ENCODE measurements at regions not wholly inside any gene's neighbourhood (a gene's known extent, or its start where the extent isn't known, plus 50 kb on each side); places are given as distances from the start of the nearest gene placed in this dataset.
"Not testable (repeated sequence)": the region's sequence is repeated elsewhere in the genome, so short reads cannot be mapped to it uniquely, and the experiment has no call there.

DNA sequence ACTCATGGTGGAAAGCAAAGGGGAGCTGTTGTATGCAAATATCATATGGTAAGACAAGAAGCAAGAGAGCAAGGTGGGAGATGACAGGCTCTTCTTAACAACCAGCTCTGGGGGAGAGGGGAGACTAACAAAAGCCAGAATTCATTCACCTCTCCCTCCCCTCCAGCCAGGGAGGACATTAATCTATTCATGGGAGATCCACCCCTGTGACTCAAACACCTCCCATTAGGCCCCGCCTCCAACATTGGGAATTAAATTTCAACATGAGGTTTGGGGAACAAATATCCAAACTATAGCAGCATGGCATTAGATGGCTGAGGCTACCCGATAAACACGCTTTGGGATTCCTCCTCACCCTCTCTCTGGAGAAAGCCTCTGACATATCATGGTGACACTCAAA, 210.6 kb downstream of the RHOU start:
- no peak for DNase-seq

DNA sequence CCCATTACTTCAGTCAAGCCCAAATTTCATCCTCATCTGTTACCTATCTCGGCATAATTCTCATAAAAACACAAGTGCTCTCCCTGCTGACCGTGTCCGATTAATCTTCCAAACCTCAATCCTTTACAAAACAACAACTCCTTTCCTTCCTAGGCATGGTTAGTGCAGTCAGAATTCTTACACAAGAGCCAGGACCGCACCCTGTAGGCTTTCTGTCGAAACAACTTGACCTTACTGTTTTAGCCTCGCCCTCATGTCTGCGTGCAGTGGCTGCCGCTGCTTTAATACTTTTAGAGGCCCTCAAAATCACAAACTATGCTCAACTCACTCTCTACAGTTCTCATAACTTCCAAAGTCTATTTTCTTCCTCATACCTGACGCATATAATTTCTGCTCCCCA, 214.3 kb downstream of the RHOU start:
- DNase-seq, result not testable (repeated sequence)

DNA sequence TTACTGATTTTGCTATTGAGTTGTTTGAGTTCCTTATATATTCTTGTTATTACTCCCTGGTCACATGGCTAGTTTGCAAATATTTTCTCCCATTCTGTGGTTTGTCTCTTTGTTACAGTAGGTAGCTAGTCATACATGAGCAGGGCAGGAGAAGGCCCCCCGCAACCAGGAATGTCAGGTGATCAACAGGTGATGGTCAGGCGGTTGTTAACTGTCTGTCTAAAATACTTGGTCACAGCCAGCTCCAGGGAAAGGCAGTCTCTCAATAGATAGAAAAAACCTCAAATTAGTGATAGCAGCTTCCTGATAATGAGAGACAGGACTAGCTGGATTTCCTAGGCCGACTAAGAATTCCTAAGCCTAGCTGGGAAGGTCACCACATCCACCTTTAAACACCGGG, 217.9 kb downstream of the RHOU start:
- DNase-seq, result no peak

DNA sequence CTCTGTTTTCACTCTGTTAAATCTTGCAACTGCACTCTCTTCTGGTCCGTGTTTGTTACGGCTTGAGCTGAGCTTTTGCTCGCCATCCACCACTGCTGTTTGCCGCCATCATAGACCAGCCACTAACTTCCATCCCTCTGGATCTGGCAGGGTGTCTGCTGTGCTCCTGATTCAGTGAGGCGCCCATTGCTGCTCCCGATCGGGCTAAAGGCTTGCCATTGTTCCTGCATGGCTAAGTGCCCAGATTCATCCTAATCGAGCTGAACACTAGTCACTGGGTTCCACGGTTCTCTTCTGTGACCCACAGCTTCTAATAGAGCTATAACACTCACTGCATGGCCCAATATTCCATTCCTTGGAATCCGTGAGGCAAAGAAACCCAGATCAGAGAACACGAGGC, 218.5 kb downstream of the RHOU start:
- DNase-seq, result not testable (repeated sequence)

DNA sequence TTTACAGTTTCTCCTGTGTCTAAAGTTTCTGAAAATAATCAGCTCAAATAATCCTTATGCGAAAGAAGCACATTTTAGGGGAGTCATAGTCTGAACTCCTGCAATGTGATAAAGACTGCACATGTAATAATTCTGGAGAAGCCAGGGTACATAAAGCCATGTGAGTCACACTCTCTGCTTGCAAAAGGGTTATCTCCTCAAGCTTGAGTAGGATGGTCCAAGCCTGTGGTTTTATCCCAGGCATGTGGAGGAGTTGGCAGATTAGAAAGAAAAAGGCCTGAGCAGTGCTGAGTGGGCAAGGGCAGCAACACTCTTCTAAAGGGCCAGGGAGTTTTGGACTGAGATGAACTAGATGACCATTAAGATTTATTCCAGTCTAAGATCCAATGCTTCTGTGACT, 220.4 kb downstream of the RHOU start:
- DNase-seq, result no peak

DNA sequence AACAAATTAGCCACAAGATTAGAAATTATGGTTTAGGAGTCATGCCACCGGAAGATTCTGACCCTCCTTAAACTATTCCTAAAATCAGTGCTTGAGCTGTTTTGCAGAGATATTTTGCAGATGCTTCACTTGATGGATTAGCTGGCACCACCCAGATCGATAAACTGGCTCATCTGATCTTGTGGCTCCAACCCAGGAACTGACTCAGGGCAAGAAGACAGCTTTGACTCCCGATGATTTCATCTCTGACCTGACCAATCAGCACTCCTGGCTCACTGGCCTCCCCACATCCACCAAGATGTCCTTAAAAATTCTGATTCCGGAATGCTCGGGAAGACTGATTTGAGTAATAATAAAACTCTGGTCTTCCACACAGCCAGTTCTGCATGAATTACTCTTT, 221.6 kb downstream of the RHOU start:
- no peak for DNase-seq

DNA sequence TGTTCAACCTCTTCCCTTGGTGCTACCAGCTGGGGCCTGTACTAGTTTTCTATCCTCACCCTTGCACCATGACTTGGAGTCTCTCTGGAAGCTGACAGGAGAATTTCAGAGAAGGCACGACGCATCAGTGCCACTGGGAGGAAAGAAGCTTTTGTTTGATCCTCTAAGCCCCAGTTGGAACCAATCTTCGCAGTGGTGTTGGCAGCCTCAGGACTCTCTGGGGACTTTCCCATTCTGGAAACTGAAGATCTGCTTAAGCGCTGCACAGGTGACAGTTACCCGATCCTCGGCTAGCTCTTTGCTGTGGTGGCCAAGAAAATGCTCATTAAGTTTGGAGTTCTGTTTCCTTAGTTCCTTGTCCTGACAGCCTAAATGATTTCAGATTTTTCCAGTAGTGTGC, 222.3 kb downstream of the RHOU start:
- no peak for DNase-seq

DNA sequence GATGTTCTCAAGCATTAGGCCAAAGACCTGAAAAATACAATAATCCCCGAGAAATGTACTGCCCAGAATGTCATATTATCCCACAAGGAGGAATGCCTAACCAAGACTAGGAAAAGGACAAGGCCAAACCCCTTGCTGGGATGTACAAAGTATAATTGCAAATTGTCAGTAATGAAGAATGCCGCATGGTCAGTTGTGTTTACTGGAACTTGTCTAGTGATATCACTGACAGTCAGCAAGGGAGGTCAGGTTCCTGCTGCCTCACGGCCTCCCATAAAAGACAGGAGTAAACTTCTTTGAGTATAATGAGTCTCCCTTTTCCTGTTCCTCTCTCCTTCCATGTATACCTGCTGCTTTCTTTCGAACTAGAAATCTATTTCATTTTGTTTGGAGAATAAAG, 222.8 kb downstream of the RHOU start:
- no peak for DNase-seq

DNA sequence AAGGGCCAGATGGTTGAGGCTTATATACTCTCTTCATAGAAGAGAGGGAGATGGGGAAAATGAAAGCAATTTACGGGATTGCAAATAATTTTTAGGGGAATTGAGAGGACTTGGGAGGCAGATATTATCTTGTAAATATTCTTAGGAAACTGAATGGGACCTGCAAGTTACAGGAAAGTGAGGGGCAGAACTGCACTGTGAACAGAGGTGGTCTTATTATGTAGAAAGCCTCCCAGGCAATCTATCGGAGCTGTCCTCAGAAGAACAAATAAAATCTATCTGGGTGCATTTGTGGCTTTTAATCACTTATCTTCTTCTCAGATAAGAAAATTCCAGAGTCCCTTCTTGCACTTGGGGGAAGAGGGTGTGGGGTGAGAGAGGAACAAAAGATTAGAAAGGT, 223.5 kb downstream of the RHOU start:
- no peak for DNase-seq

DNA sequence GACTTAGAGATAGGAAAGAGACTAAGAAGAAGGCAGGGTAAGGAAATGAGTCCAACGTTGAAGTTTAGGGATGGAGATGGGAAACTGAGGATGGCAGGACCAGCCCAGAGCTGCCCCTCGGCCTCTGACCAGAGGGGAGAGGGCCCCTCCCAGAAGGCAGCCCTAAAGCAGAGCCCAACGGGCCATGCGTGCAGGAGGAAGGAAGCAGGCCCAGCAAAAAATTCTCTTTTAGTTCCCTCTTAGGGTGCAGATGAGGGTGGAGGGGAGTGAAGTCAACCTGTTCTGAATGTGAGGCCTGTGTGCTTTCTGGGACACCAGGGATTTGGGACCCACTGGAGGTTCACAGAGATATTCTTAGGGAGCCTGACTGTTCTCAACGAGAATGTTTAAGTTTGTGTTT, 225.4 kb downstream of the RHOU start:
- no peak for DNase-seq

DNA sequence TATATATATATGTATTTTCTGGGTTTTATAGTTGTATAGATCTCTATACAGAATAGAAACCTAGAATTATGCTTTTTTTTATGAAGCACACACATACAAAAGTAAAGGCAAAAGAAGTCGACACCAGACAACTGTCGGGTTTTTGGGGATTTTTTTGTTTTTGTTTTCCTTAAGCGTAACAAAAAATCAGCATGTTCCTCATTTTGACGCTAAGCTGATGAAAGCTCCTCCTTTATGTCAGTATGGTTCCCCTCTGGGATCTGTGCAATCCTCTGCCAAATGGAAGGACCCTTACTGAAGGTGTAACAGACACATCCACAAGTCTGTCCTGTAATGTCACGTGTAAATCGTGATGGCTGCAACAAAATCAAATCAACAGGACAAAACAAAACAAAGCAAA, 226.2 kb downstream of the RHOU start:
- no peak for DNase-seq

DNA sequence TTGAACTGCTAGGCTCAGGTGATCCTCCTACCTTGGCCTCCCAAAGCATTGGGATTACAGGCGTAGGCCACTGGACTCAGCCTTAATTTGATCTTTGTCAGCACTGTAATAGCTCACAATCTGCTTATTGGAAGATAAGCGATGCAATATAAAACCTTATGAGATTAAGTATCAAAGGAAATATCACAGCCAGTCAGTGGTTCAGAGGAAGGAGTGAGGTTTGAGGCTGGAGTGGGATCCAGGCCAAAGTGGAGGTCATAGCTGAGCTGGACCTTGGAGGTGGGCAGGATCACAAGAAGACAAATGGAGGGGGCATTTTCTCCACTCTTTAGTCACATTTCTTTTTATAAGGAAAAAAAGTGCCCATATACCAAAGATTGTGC, 228.5 kb downstream of the RHOU start:
- no peak for DNase-seq

DNA sequence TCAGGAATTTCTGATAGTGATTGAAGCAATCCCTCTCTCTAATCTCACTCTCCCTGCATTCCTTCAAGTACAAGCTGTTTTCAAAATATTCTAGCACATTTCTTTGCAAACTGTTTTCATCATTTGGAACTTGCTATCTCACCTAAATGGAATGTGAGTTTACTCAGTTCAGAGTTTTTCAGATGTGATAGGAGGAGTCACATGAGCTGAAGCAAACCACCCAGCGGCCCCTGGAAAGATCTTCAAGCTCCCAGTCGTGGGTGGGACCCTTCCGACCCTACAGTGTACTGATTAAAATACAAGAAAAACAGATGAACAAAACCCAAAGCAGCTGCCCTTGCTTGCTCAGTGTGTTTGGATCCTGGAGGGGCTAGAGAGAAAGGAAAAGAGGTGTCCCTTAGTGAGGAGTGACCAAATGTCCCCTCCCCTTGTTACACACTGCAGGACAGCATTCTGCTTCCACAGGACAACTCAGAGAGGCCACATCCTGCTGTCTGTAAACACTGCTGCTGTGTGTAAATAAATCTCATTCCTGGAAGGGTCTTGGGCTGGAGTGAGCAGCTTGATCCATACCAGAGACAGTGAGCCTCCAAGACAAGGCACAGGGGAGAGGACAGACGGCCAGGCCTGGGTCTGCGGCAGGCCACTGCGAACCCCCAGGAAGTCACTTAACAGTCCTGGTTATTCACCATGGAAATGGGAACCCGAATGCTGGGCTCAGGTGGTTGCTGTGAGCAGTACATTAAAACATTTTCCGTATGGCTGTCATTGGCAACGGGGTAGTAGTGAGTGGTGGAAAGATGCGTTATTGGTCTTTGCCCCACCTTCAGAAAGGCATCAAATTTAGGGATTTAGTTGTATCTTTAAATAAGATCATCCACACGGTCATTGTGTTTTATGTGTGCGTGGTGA, 229.2 kb downstream of the RHOU start:
- no peak for DNase-seq

DNA sequence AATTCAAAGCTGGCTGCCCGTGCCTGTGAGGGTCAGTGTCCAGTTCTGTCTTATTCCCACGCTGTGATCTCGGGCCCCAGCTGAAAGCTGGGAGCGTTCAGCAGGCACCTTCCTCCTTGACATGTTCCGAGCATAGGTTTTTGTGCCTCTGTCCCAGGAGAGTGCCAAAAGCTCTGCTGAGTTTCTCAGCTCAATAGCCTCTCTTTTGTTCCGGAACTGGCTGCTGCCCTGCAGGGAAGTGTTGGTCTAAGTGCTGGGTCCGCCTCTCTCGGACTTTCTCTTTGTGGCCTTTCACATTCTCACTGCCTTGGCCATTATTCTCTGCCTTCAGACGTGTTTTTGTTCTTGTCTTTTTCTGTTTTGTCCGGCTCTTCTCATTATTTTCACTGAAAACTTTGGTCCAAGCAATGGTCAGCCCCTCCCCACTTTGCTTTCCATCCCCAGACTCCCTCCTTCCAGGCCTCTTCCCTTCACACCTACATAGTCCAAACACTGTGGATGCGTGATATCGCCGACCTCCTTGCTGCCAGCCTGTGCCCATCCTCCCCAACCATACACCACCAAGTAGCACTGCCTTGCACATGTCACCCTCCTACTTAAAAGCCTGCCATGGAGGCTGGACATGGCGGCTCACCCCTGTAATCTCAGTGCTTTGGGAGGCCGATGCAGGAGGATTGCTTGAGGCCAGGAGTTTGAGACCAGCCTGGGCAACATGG, 233.8 kb downstream of the RHOU start:
- DNase-seq, result no peak

DNA sequence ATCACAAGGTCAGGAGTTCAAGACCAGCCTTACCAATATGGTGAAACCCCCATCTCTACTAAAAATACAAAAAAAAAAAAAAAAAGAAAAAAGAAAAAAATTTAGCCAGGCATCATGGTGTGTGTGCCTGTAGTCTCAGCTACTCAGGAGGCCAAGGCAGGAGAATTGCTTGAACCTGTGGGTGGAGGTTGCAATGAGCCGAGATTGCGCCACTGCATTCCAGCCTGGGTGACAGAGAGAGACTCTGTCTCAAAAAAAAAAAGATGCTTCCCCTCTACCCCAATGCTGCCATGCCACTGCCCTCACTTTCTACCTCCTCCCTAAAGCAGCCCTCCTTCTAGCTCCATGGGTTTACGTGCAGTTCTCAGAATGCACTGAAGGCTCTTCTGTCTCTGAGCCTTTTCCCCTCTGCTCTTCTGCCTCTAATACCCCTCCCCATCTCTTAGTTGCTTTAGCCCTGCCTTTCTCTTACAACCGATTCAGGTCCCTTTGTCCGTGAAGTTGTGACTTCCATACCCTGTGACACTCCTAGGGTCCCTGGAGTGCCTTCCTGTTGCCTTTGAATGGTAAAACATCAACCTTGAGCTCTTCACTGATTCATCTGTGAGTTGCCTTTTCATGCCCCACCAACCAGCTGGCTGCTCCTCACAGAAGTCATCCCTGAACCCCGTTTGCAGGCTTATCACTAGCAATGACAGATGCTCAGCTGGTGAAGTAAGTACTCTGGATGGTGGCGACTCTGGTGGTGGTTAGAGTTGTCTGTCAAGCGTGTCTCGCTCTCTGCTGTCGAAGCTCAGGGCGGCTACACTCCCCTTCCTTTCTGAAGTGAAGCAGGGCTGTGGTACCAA, 234.9 kb downstream of the RHOU start:
- DNase-seq, result no peak

DNA sequence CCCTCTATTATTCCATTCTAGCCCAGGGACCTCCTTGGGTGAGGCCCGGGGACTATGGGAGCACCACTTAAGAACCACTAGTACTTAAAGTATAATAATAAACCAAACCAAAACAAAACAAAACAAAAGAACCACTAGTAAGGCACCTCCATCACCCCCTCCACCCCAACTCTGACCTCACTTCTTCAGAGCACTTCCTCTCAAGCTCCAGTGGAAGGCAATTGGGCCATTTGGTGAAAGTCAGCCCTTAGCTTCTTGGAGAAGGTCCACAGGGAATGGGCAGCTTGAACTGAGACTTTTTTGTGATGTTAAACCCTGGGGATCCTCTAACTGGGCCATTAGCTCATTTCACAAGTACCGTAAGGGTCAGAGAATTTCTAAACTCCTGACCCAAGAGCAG, 237.3 kb downstream of the RHOU start:
- DNase-seq, result no peak

DNA sequence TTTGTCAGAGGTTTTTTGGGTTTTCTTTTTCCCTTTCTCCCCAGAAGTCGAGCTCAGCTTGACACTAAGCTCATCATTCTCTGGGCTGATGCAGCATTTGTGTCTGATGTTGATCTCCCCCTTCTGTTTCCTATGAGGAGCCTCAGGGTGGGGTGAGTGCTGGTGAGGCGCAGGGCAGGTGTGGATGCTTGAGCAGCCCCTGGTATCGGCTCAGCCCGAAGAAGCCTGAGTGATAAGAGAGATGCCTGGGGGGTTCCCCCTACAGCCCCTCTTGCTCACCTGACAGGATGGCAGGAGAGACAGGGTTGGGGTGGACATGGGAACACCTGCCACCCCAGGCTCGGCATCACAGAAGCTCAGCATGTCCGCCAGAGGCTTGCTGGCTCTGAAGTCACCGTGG, 239.0 kb downstream of the RHOU start:
- DNase-seq, result no peak

DNA sequence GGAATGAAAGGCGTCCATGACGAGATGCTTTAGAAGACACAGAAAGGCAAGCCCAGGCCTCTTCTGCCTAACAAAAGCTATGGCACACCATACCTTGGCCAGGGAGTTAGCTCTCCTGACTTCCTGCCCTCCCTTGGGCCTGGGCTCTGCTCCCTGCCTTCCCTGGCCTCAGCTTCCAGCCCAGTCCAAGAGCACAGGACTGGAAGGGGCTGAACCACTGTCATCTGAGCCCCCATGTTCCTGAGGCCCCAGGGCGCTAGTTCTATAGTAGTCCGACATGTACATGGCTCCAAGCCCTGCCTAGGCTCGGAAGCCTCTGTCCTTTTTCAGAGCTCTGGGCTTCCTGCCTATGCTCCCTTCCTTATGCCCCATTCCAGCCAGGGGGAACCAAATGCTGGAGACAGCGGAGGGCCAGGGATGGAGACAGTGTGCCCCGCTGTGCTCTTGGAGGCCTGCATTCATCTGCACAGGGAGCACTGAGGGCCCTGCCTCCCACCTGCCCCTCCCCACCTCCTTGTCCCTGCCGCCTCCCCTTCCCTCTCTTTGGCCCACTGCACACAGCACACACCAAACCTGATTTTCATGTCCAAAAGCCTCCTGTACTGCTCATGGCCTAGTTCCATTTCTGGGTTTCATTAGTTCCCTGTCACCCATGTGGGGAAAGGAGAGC, 240.1 kb downstream of the RHOU start:
- no peak for DNase-seq

DNA sequence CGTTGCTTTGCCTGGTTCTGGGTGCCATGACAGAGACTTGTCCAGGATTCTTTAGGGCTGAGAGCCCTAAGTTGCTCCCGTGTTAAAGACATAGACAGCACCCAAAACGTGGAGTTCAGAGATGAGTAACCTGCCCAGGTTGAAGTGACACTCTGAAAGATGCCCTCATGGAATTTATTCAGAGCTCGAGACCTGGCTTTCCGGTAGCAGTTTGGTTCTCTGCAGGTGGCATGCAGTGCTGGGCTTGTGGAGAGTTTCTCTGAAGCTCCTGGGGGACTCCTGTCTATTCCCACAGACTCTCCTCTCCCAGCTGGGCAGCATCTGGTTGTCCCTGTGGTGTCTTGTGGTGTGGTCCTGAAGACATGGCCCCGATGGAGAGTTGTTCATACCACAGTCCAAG, 241.0 kb downstream of the RHOU start:
- no peak for DNase-seq

DNA sequence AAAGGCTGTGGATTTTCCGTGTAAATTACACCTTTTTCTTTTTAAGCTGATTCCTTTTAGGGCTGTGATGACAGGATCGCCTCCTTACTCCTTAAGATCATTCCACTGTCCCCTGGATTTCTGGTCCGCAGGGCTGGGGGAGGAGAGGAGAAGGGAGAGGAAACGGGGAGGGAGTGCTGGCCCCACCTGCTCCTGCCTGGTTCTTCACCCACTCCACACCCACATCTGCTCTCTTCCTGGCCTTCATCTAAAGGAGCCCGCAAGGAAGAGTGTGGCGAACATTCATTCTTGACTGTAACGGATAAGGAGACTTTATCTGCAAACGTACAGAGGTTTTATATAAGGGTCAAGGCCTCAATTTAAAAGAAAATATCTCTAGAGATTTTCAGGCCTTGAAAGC, 242.0 kb downstream of the RHOU start:
- no peak for DNase-seq

DNA sequence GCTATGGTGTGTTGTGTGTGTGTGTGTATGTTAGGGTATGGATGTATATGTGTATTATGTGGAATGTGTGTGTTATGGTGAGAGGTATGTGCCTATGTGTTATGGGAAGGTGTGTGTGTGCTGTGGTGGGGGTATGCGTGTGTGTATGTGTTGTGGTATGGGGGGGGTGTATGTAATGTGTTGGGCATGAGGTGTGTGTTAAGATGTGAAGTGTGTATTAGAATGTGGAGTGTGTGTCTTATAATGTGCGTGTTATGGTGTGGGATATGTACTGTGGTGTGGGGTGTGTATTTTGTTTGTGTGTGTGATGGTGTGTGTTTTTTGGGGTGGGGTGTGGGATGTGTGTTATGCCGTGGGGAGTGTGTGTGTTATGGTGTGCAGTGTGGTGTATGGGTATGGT, 242.5 kb downstream of the RHOU start:
- no peak for DNase-seq

DNA sequence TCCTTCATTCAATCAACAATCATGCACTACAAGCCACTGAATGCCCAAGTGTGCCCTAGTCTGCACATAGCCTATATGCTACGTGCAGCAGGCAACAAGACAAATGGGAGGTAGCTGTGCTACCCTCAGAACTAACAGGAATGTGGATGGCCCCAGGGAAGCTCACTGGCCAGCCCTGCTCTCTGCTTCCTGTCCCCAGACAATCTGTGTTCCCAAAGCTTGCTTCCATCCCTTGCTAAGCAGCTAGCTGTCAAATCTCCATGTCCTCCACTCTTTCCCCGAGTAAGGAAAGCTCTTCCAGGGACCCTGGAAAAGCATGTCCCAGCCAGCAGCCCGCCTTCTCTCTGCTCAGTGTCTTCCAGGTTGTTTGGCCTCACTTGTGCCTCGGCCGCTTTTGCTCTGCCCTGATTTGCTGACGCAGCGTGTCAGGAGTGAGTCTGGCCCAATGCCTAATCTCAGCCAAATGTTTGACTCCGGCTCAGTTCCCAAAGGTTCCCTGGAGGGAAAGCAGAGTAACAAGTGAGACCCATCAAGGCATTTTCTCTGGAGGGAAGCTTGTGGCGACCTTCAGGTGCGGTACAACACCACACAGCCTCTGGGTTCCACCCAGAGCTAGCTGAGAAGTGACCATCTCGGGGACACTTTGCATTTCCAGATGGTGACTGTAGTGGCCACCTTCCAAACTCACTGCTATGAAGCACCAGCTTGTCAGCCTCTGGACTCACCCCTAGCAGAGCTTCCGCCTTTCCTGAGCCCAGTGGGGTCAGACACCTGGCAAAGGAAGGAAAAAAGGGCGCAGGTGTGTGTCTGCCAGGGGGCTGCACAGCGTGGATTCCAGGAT, 243.4 kb downstream of the RHOU start:
- no peak for DNase-seq
